H54 (cell line): ENCODE measurements at regions not wholly inside any gene's neighbourhood (a gene's known extent, or its start where the extent isn't known, plus 50 kb on each side); places are given as distances from the start of the nearest gene placed in this dataset.
A peak's percentile ranks its signal among the peaks of the same experiment; 100 is the strongest.

Experiments
- DNase-seq: peaks from one replicate; pipeline ENCODE4 v3.0.0; 2011; ENCODE audit warnings: low spot score, mixed read lengths; ENCODE audit not compliant: insufficient read length
- FAIRE-seq: peaks from 3 replicates; lab custom pipeline; 2011; peaks lifted over from hg19 to GRCh38; lab: Jason Lieb, UNC
- POLR2A ChIP-seq: IDR thresholded peaks from 2 replicates; pipeline ENCODE4 v1.6.1; 2011; ENCODE audit warnings: low read depth, mild to moderate bottlenecking, low read length

DNA sequence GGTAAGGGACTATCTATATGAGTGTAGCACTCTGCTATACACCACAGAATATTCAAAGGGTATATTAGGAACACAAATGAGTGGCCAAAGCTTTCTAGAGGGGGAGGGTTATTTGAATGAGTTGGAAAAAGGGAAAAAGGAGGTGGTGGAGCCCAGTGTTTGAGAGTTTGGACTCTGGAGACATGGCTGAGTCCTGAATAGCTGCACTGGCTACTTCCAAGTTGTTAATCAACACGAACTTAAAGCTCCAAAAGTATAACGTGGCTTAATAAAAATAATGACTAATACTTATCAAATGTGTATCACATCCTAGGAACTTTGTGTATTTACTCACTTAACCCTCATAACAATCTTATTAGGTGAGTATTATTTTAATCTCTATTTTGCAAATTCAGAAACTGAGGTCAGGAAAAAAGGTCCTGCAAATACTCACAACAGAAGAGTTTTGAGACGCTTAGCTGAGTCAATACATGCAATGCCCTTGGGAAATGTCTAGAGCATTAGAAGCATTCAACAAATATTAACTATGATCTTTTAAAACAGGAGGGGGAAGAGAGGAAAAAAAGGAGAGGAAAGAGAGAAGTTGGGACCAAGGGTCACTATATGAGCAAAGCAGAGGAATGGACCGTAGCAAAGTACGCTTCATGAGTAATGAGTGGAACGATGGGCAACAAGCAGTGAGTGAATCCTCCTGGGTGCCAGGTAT, 189.5 kb upstream of the HMGA2 start:
- no peak for FAIRE-seq

DNA sequence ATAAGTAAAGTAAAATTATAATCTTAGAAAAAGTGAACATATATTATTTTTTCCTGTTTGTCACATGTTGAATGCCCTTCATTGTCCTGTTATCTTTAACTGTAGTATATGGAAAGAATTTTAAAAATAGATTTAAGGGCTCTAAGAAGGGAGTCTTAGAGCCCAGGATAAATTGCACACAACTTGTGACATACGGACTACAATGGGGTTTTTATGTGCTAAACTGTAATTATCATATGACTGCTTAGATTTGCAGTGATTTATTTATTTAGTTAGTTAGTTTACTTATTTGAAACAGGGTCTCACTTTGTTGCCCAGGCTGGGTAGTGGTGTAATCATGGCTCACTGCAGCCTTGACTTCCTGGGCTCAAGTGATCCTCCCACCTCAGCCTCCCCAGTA, 187.8 kb upstream of the HMGA2 start:
- DNase-seq (no peak), FAIRE-seq (no peak)
- TF ChIP-seq POLR2A: no peak

More for the DNA sequence above, 189.5 kb upstream of the HMGA2 start:
- no peak for DNase-seq
- TF ChIP-seq POLR2A: no peak

DNA sequence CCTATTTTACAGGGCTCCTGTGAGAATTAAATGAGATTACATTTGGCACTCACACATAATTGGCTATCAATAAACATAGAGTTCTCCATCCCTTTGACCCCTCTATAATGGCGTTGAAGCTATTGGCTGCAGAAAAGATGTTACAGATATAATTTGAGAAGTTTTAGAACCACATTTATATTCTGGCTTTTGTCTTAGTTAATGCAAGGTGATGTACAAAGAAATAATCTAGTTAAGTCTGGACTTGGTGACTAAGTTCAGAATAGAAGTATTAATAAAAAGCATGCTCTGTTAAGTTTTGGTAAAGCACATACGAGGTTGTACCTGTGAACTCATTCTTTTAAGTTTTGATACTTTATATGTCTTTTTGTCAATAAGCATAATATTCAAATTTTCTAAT, 187.1 kb upstream of the HMGA2 start:
- TF ChIP-seq POLR2A: no peak
- no peak for DNase-seq
- no peak for FAIRE-seq

DNA sequence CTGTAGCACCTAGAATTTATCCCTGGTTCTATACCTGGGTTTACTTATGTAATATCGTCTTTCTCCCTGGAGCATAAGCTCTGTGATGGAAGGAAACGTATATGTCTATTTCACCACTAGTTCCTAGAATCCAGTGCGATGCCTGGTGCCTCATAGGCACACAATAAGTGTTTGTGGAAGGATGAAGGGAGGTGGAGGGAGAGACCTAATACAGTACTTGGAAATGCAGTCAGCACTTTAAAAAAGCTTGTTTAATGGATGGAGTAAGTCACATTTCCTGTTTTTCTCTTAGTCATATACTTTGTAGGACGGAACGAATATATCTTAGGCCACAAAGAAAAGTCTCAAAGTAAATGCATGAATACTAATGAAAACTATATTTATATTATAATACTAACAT, 186.5 kb upstream of the HMGA2 start:
- DNase-seq: no peak
- no peak for TF ChIP-seq POLR2A
- no peak for FAIRE-seq

DNA sequence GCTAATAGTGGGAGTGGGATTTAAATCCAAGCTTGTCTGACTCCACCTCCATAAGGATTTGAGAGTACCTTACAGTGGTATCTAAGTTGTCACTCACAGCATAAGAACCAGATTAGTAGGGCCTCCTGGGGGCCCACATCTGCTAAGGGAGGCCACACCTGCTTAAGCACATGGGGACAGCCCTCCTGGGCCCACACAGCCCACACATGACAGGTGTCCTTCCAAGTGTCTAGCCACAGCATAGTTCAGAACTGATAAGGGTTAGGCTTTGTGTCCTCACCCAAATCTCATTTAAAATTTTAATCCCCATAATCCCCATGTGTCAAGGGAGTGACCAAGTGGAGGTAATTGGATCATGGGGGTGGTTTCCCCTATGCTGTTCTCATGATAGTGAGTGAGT, 186.0 kb upstream of the HMGA2 start:
- no peak for FAIRE-seq
- no peak for TF ChIP-seq POLR2A
- DNase-seq: no peak

DNA sequence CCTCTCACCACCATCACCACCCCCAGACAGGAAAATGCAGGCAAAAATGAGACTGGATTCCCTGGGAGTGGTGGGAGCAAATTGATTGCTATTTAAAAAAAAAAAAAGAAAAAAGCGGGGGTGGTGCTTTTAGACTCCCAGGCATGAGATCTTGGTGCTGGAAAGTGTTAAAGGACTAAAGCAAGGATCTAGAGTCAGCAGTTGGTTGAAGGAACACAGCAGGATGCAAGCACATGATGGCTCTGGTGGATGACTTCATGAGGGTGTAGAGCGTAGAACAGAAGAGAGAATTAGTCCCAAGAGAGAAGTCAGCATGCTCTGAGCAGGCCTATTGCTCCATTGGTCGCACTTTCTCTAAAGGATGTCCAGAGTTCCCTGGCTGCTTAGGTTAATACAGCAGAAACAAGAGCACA, 183.8 kb upstream of the HMGA2 start:
- no peak for TF ChIP-seq POLR2A
- peak; percentile 43 for FAIRE-seq
- DNase-seq: no peak

DNA sequence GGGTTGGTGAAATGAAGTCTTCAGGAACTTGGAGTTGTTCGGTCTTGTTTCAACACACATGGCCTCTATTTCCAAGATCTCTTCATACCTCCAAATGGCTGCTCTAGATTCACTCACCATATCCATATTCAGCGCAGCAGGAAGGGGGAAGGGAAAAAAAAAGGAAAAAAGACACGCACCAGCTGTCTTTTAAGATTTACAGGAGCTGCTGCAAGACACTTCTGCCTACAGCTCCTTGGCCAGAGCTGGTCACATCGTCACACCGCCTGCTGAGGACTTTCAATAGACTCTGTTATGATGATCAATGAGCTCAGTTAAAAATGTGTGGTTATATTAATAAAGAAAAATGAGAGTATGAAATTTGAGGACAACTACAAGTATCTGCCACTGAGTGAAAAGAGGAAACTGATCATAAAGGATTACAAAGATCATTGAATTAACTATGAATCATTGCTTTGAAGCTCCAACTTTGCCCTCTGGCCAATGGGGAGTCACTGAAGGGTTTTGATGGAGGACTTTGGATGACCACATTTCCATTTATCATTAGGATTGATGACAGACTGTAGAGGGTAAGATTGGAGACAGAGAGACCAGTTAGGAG, 182.1 kb upstream of the HMGA2 start:
- DNase-seq (no peak), FAIRE-seq (peak; percentile 15)
- no peak for TF ChIP-seq POLR2A

DNA sequence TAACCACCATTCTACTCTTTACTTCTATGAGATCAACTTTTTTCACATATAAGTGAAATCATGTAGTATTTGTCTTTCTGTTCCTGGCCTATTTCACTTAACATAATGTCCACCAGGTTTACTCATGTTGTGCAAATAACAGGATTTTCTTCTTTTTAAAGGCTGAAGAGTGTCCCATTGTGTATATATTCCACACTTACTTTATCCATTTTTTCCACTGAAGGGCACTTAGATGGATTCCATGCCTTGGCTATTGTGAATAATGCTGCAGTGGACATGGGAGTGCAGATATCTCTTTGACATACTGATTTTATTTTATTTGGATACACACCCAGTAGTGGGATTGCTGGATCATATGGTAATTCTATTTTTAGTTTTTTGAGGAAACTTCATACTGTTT, 181.1 kb upstream of the HMGA2 start:
- no peak for DNase-seq
- no peak for TF ChIP-seq POLR2A
- FAIRE-seq: no peak

DNA sequence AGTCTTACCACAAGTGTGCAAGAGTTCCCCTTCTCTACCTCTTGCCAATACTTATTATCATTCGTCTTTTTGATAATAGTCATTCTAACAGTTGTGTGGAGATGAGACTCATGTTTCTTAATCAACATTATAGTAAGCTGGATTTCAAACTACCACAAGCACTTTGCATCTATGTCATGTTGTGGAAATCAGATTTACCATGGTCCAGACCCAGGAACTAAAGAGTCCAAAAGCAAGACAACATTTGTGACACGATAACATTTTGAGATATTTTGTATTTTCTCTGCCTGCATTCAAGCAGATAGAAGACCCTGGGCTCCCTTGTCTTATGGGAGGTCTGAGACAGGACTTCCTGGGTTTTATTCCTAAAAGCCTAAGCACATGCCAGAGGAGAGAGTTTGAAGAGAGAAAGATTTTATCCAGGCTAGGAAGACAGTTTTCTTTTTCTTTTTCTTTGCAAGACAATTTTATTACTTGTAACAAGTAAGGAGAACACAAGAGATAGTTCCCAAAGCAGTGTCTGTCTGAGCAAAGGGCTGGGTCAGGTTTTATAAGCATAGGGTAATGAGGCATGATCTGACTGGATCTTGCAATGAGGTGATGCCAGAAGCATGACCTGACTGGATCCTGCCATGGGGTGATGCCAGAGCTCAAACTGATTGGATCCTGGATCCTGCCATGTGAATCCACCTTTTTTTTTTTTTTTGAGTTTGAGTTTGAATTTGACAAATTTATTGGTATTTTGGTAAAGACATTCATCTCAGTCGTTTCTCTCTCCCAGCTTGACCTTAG, 180.5 kb upstream of the HMGA2 start:
- no peak for DNase-seq
- FAIRE-seq: peak; percentile 27
- no peak for TF ChIP-seq POLR2A

DNA sequence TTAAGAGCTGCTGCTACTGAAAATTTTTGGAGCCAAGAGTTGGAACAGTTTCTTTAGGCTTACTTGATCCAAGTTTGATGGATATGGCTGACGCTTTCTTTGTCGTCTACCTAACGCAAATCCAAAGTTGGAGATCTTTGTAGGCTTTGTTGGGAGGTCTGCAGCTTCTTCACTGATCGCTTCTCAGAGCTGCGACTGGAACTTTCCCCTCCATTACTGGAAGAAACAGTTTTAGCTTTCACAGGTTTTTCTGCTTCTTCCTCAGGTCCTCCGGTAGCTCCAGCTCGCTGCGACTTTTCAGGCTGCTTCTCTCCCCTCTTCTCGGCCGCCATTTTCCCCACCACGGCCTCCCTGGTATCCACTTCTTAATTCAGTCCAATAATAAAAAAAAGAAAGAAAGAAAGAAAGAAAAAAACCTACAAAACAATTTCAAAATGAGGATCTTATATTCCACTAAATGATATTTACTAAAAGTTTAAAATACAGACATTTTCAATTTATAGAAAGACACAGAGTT, 178.1 kb upstream of the HMGA2 start:
- FAIRE-seq: peak; percentile 61
- no peak for TF ChIP-seq POLR2A

DNA sequence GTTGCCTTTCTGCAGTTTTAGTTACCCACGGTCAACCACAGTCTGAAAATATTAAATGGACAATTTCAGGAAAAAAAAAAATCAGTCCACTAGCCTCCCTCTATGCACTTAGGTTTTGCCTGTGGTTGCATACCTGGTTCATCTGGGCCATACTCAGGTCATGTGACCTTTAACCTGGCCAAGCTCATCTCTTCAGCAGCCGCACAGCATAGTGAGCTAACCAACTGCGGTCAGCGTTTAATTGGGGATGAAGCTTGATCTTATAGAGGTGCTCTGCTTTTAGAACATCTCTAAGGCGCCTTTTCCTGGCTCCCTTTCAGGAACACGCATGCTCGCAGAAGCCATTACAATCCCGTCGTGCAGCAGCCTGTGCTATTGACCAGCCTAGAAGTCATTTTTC, 177.2 kb upstream of the HMGA2 start:
- DNase-seq (no peak), FAIRE-seq (no peak)
- TF ChIP-seq POLR2A: no peak

More for the DNA sequence above, 178.1 kb upstream of the HMGA2 start:
- DNase-seq: no peak

DNA sequence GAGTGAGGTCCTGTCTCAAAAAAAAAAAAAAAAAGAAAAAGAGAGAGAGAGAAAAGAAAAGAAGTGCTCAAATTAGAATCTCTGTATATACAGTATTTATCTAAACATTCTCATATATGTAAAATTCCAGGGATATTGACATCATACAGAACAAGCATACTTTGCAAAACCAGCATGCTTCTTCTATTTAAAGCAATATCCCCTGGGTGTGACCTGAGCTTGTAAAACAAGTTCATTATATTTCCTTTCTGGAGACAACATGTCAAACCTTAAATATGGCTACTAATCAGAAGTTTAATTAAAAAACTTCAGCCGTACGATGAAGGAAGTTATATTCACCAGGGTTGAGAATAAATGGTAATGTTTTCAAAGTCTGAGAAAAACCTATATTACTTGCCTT, 175.8 kb upstream of the HMGA2 start:
- FAIRE-seq (peak; percentile 70), DNase-seq (no peak)
- TF ChIP-seq POLR2A: no peak

DNA sequence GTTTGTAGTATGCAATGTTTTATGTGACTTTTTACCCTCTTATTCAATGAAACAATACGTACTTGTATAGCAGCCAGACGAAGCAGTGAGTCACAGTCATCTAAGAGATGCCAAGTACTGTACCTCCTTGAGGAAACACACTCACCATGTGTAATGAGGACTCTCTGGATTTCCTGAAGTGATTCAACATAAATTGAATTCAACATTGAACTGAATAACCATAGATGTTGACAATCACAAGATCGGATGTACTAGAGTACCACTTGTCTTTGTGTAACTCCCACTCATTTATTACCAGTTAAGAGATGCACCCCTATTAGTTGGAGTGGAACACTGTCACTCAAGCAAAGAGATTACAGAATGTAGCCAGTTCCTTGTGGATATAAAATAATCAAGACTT, 175.2 kb upstream of the HMGA2 start:
- TF ChIP-seq POLR2A: no peak
- FAIRE-seq (peak; percentile 100), DNase-seq (peak; percentile 48)

DNA sequence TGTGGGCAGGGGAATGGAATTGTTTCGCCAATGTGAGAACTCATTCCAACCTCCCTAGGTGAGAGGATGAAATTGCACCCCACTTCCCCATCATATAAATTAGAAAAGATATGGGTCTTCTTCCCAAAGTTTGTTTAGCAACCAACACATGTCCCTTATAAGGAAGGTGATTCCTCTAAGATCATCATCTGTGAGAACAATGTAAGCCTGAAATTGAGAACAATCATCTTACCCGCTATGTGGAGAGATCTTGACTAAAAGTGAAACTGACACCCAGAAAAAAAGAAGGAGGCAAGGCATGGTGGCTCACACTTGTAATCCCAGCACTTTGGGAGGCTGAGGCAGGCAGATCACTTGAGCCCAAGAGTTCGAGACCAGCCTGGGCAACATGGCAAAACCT, 173.2 kb upstream of the HMGA2 start:
- FAIRE-seq (no peak), DNase-seq (no peak)
- no peak for TF ChIP-seq POLR2A

DNA sequence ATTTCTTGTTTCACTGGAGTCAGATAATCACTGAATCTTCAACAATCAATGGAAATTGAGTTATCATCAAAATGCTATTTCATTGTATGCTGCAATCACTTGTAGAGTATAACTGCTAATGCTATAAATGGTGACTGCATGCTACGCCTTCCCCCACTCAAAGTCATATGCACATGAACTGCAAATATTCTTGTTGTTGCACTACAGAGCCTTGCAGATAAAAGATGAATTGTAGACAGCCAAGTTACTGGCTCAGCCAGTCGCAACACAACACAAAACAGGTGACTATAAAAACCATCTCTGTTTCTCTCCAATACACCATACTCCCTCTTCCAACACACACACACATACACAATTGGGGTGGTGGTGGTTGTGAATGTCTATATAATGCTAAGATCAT, 171.0 kb upstream of the HMGA2 start:
- DNase-seq: no peak
- TF ChIP-seq POLR2A: no peak
- peak; percentile 15 for FAIRE-seq
